Type B pancreatic cell (in vitro differentiated cells): ENCODE measurements at regions not wholly inside any gene's neighbourhood (a gene's known extent, or its start where the extent isn't known, plus 50 kb on each side); places are given as distances from the start of the nearest gene placed in this dataset.

Experiments
- DNase-seq: peaks from one replicate; pipeline ENCODE4 v3.0.0; 2021; ENCODE audit warnings: mixed read lengths; ENCODE audit not compliant: unreplicated experiment; ENCODE audit errors: extremely low spot score
- H3K27ac Mint-ChIP-seq: 2 replicates; pipeline ENCODE4 v1.8.0; 2021; ENCODE audit warnings: mild to moderate bottlenecking, mixed read lengths
- H3K27me3 Mint-ChIP-seq: 2 replicates; pipeline ENCODE4 v1.8.0; 2021; ENCODE audit warnings: mixed read lengths
- H3K36me3 Mint-ChIP-seq: 2 replicates; pipeline ENCODE4 v1.8.0; 2021; ENCODE audit warnings: mixed read lengths
- H3K4me1 Mint-ChIP-seq: one replicate; pipeline ENCODE4 v1.8.0; 2021; ENCODE audit warnings: mixed read lengths; ENCODE audit not compliant: unreplicated experiment
- H3K4me3 Mint-ChIP-seq: 2 replicates; pipeline ENCODE4 v1.8.0; 2021; ENCODE audit warnings: mild to moderate bottlenecking, mixed read lengths
- H3K9me3 Mint-ChIP-seq: 2 replicates; pipeline ENCODE4 v1.8.0; 2021; ENCODE audit warnings: mixed read lengths
- TF ChIP-seq, protein P1 (sequence below): fragments of 200-600 bp; sonication (generic); conservative IDR thresholded peaks from 2 replicates; pipeline ENCODE4 v1.5.0; 2021; ENCODE audit warnings: antibody characterized with exemption, mild to moderate bottlenecking

DNA sequence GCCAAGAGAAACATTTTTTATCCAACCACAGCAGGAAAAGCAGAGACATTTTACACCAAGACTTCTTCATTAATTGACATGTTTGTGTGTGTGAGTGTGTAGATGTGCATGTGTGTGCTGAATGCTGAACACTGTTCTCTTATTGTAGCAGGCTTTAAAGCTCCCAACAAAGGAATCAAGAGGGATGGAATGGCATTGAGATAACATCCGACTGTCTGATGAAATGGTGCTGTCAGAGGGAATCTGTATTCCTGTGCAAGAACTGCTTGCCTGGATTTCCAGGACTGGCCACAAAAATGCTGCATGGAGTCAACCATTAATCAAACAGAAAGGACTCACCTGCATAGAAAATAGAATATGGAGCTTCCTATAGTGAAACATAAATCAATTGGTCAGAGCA is 354.0 kb downstream of the UQCRFS1 start:
- no peak for DNase-seq
- Mint-ChIP-seq H3K27ac (no peak overlapping the region), H3K4me3 (no peak overlapping the region), H3K4me1 (no peaks in the 10 kb centered on the region), H3K9me3 (peaks cover under 1% of the 10 kb centered on the region), H3K27me3 (peaks cover 8% of the 10 kb centered on the region), H3K36me3 (no peaks in the 10 kb centered on the region)
- TF ChIP-seq, protein P1, sequence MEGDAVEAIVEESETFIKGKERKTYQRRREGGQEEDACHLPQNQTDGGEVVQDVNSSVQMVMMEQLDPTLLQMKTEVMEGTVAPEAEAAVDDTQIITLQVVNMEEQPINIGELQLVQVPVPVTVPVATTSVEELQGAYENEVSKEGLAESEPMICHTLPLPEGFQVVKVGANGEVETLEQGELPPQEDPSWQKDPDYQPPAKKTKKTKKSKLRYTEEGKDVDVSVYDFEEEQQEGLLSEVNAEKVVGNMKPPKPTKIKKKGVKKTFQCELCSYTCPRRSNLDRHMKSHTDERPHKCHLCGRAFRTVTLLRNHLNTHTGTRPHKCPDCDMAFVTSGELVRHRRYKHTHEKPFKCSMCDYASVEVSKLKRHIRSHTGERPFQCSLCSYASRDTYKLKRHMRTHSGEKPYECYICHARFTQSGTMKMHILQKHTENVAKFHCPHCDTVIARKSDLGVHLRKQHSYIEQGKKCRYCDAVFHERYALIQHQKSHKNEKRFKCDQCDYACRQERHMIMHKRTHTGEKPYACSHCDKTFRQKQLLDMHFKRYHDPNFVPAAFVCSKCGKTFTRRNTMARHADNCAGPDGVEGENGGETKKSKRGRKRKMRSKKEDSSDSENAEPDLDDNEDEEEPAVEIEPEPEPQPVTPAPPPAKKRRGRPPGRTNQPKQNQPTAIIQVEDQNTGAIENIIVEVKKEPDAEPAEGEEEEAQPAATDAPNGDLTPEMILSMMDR: no peak

- TF ChIP-seq, protein P1: no peak
- Mint-ChIP-seq H3K9me3 (peaks cover 3% of the 10 kb centered on the region), H3K4me1 (no peaks in the 10 kb centered on the region), H3K4me3 (no peak overlapping the region), H3K36me3 (no peaks in the 10 kb centered on the region), H3K27ac (no peak overlapping the region), H3K27me3 (peaks cover 8% of the 10 kb centered on the region)
- DNase-seq: no peak
These were observed 355.0 kb downstream of the UQCRFS1 start for GRCh38 chr19:28857967-28858366.

- no peak overlapping the region for H3K4me3 Mint-ChIP-seq
- no peaks in the 10 kb centered on the region for H3K36me3 Mint-ChIP-seq
- DNase-seq: no peak
- H3K9me3 Mint-ChIP-seq: peaks cover 3% of the 10 kb centered on the region
- TF ChIP-seq, protein P1: no peak
- no peaks in the 10 kb centered on the region for H3K4me1 Mint-ChIP-seq
- H3K27me3 Mint-ChIP-seq: peaks cover 8% of the 10 kb centered on the region
- H3K27ac Mint-ChIP-seq: no peak overlapping the region
These were observed 357.7 kb downstream of the UQCRFS1 start for GRCh38 chr19:28855216-28855615.

DNA sequence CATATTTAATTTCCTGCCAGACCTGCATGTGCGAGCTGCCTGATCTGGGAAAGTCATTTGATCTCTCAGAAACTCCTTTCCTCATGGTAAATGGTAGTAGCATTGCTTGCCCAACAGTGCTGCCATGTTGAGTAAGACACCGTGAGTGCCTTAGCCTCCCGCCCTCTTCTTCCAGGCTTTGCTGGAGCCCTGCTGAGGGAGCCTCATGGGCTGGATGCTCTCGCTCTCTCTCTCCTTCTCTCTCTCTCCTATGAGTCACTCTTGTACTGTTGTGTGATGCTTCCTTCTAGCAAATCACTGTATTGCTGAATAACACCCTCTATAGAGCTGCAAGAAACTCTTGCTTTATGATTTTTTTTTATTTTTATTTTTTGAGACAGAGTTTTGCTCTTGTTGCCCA is 365.5 kb downstream of the UQCRFS1 start:
- no peaks in the 10 kb centered on the region for H3K9me3 Mint-ChIP-seq
- no peaks in the 10 kb centered on the region for H3K36me3 Mint-ChIP-seq
- no peak for DNase-seq
- H3K4me3 Mint-ChIP-seq: no peak overlapping the region
- H3K4me1 Mint-ChIP-seq: no peaks in the 10 kb centered on the region
- H3K27me3 Mint-ChIP-seq: peaks cover 2% of the 10 kb centered on the region
- H3K27ac Mint-ChIP-seq: no peak overlapping the region
- TF ChIP-seq, protein P1: no peak

GRCh38 chr19:28846094-28846812 is 366.7 kb downstream of the UQCRFS1 start:
- H3K27ac Mint-ChIP-seq: no peak overlapping the region
- DNase-seq: no peak
- H3K4me1 Mint-ChIP-seq: no peaks in the 10 kb centered on the region
- TF ChIP-seq, protein P1: no peak
- H3K27me3 Mint-ChIP-seq: peaks cover 2% of the 10 kb centered on the region
- H3K36me3 Mint-ChIP-seq: no peaks in the 10 kb centered on the region
- no peak overlapping the region for H3K4me3 Mint-ChIP-seq
- H3K9me3 Mint-ChIP-seq: no peaks in the 10 kb centered on the region
